Breast epithelium (tissue), 3 donors: ENCODE measurements at regions not wholly inside any gene's neighbourhood (a gene's known extent, or its start where the extent isn't known, plus 50 kb on each side); places are given as distances from the start of the nearest gene placed in this dataset.

Source experiments
- CTCF ChIP-seq, 3 donors: fragments of 450-650 bp; IDR thresholded peaks; one replicate each; pipeline ENCODE4 v1.5.1; 2016 to 2017; ENCODE audit warnings: antibody characterized with exemption in 3 of 3, mild to moderate bottlenecking in 3 of 3, moderate library complexity in 3 of 3
- POLR2A ChIP-seq: fragments of 450-650 bp; IDR thresholded peaks from one replicate; pipeline ENCODE4 v1.6.1; 2016; ENCODE audit warnings: antibody characterized with exemption, mild to moderate bottlenecking, moderate library complexity

DNA sequence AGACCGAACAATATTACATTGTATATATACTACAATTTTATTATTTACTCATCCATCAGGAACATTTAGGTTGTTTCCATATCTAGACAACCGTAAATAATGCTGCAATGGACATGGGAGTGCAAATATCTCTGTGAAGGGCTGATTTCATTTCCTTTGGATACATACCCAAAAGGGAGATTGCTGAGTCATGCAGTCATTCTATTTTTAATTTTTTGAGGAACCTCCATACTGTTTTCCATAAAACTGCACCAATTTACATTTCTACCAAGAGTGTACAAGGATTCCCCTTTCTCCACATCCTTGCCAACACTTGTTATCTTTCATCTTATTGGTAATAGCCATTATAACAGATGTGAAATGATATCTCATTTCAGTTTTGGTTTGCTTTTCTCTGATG lies 84.7 kb downstream of the SLC41A2 start:
- no peak for TF ChIP-seq CTCF (IDR thresholded peaks at IDR 0.05)
- TF ChIP-seq POLR2A = no peak
